Uterus (tissue), 2 donors: ENCODE measurements at regions not wholly inside any gene's neighbourhood (a gene's known extent, or its start where the extent isn't known, plus 50 kb on each side); places are given as distances from the start of the nearest gene placed in this dataset.

ENCODE experiments used
- CTCF ChIP-seq, 4 experiments: fragments of 200-600 bp in 2 of 4; fragments of 450-650 bp in 2 of 4; sonication (generic) in 2 of 4; IDR thresholded peaks; one replicate each; pipeline ENCODE4 v1.5.1; 2016 to 2019; ENCODE audit warnings: antibody characterized with exemption in 4 of 4, mild to moderate bottlenecking in 2 of 4, moderate library complexity in 1 of 4
- POLR2A ChIP-seq, 2 donors: fragments of 450-650 bp; IDR thresholded peaks; one replicate each; pipeline ENCODE4 v1.6.1; 2016; ENCODE audit warnings: antibody characterized with exemption in 2 of 2, mild to moderate bottlenecking in 1 of 2, moderate library complexity in 1 of 2

GRCh38 chr14:62307844-62308243 lies 545.6 kb downstream of the SNAPC1 start:
- TF ChIP-seq CTCF (IDR thresholded peaks at IDR 0.05) (no peak), POLR2A (IDR thresholded peaks at IDR 0.05) (no peak)
